H1 (cell line): ENCODE measurements at regions not wholly inside any gene's neighbourhood (a gene's known extent, or its start where the extent isn't known, plus 50 kb on each side); places are given as distances from the start of the nearest gene placed in this dataset.

Experiments
- CBX8 ChIP-seq: fragments of 300-800, 300-1000 bp; sonication (generic); IDR thresholded peaks from 2 replicates; pipeline ENCODE4 v1.7.1; 2016; ENCODE audit warnings: low read depth, low read length, borderline replicate concordance
- CHD2 ChIP-seq: IDR thresholded peaks from 2 replicates; pipeline ENCODE4 v1.6.1; 2012; ENCODE audit warnings: low read length, improper control_type of control experiment
- EGR1 ChIP-seq: IDR thresholded peaks from 2 replicates; pipeline ENCODE4 v1.6.1; 2011; ENCODE audit warnings: low read depth, low read length, borderline replicate concordance
- RNF2 ChIP-seq: fragments of 200-900, 300-1000 bp; sonication (generic); IDR thresholded peaks from 2 replicates; pipeline ENCODE4 v1.7.1; 2016; ENCODE audit warnings: borderline replicate concordance, low read depth, mild to moderate bottlenecking, antibody characterized with exemption, low read length; ENCODE audit not compliant: poor library complexity, severe bottlenecking; ENCODE audit errors: missing control alignments
- TAF7 ChIP-seq: optimal IDR thresholded peaks from 2 replicates; pipeline ENCODE3; 2011; ENCODE audit warnings: low read depth, mild to moderate bottlenecking, inconsistent platforms, low read length, moderate library complexity, borderline replicate concordance

DNA sequence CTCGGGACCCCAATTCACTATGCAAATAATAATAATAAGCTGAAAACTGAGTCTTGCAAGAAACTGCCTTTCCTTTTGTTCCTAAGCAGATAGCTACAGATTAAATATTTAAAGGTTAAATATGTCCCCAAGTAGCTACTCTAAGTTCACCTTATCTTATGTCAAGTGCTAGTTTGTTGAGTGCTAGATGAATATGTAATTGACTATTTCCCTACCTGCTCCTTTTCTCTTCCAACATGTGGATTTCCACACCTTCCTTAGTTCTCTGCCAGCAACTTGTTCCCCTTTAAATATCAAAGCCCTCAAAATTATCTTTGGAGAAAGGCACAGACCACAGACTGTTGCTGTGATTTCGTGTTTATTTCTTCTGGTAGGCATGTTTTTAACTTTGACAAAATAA is 709.2 kb upstream of the SLITRK1 start (continued):
- TF ChIP-seq CHD2 = no peak
- no peak for TF ChIP-seq RNF2
- no peak for TF ChIP-seq CBX8
- no peak for TF ChIP-seq TAF7
- no peak for TF ChIP-seq EGR1
- TF ChIP-seq, all 59 proteins: peak for 0
